ENCODE measurements at regions not wholly inside any gene's neighbourhood (a gene's known extent, or its start where the extent isn't known, plus 50 kb on each side); places are given as distances from the start of the nearest gene placed in this dataset.

DNA sequence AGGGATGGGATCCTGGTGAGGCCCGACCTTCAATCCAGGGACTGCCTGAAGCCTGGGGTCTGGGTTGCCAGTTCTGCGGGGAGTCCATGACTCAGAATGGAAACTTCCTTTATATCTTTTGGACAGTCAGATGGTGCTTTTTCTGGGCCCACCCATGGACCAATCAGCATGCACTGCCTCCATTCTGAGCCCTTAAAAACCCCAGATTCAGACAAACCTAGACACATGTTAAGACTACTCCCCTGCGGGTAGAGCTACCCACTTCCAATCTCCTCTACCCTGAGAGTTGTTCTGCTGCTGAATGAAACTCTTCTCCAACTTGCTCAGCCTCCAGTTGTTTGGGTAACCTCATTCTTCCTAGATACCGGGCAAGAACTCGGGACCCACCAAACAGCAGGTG, 1315.2 kb upstream of the MIR17HG start:
- no peak for TF ChIP-seq EZH2 (IDR thresholded peaks at IDR 0.05; ENCODE audit: low read depth, unreplicated experiment)
- TF ChIP-seq, protein P1, sequence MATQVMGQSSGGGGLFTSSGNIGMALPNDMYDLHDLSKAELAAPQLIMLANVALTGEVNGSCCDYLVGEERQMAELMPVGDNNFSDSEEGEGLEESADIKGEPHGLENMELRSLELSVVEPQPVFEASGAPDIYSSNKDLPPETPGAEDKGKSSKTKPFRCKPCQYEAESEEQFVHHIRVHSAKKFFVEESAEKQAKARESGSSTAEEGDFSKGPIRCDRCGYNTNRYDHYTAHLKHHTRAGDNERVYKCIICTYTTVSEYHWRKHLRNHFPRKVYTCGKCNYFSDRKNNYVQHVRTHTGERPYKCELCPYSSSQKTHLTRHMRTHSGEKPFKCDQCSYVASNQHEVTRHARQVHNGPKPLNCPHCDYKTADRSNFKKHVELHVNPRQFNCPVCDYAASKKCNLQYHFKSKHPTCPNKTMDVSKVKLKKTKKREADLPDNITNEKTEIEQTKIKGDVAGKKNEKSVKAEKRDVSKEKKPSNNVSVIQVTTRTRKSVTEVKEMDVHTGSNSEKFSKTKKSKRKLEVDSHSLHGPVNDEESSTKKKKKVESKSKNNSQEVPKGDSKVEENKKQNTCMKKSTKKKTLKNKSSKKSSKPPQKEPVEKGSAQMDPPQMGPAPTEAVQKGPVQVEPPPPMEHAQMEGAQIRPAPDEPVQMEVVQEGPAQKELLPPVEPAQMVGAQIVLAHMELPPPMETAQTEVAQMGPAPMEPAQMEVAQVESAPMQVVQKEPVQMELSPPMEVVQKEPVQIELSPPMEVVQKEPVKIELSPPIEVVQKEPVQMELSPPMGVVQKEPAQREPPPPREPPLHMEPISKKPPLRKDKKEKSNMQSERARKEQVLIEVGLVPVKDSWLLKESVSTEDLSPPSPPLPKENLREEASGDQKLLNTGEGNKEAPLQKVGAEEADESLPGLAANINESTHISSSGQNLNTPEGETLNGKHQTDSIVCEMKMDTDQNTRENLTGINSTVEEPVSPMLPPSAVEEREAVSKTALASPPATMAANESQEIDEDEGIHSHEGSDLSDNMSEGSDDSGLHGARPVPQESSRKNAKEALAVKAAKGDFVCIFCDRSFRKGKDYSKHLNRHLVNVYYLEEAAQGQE (IDR thresholded peaks at IDR 0.05; ENCODE audit: unreplicated experiment) = no peak
- no peak for TF ChIP-seq STAT1 (IDR thresholded peaks at IDR 0.05; ENCODE audit: unreplicated experiment)
- TF ChIP-seq, protein P2, sequence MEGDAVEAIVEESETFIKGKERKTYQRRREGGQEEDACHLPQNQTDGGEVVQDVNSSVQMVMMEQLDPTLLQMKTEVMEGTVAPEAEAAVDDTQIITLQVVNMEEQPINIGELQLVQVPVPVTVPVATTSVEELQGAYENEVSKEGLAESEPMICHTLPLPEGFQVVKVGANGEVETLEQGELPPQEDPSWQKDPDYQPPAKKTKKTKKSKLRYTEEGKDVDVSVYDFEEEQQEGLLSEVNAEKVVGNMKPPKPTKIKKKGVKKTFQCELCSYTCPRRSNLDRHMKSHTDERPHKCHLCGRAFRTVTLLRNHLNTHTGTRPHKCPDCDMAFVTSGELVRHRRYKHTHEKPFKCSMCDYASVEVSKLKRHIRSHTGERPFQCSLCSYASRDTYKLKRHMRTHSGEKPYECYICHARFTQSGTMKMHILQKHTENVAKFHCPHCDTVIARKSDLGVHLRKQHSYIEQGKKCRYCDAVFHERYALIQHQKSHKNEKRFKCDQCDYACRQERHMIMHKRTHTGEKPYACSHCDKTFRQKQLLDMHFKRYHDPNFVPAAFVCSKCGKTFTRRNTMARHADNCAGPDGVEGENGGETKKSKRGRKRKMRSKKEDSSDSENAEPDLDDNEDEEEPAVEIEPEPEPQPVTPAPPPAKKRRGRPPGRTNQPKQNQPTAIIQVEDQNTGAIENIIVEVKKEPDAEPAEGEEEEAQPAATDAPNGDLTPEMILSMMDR (conservative IDR thresholded peaks at IDR 0.05; ENCODE audit: low read depth in 2 of 2) = no peak
- TF ChIP-seq EZH2phosphoT487 (IDR thresholded peaks at IDR 0.05; ENCODE audit: unreplicated experiment) = no peak
- no peak for TF ChIP-seq POLR2AphosphoS5 (IDR thresholded peaks at IDR 0.05; ENCODE audit: low read depth)
- no peak for TF ChIP-seq ZNF114 (CRISPR knock-in tag; IDR thresholded peaks at IDR 0.05)
- no peak for TF ChIP-seq CREB1 (CRISPR knock-in tag; IDR thresholded peaks at IDR 0.05; ENCODE audit: low read depth)
- TF ChIP-seq, protein P3, sequence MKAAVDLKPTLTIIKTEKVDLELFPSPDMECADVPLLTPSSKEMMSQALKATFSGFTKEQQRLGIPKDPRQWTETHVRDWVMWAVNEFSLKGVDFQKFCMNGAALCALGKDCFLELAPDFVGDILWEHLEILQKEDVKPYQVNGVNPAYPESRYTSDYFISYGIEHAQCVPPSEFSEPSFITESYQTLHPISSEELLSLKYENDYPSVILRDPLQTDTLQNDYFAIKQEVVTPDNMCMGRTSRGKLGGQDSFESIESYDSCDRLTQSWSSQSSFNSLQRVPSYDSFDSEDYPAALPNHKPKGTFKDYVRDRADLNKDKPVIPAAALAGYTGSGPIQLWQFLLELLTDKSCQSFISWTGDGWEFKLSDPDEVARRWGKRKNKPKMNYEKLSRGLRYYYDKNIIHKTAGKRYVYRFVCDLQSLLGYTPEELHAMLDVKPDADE (IDR thresholded peaks at IDR 0.05) = no peak
- TF ChIP-seq ZNF331 (CRISPR knock-in tag; IDR thresholded peaks at IDR 0.05; ENCODE audit: low read depth) = no peak
- TF ChIP-seq JUNB (IDR thresholded peaks at IDR 0.05; ENCODE audit: unreplicated experiment) = no peak
- TF ChIP-seq NANOG (IDR thresholded peaks at IDR 0.05; ENCODE audit: borderline replicate concordance) = no peak

Data from GM23338 (cell line).